HEK293 (cell line): ENCODE measurements at regions not wholly inside any gene's neighbourhood (a gene's known extent, or its start where the extent isn't known, plus 50 kb on each side); places are given as distances from the start of the nearest gene placed in this dataset.

Experiments
- CTCF ChIA-PET: fragments of 350-600 bp; formaldehyde crosslinking; extraction: SDS; loops from one replicate; lab custom pipeline; 2021; ENCODE audit warnings: antibody characterized with exemption; lab: Yijun Ruan, JAX
- POLR2A ChIA-PET: fragments of 300-600 bp; formaldehyde crosslinking; extraction: SDS; loops from one replicate; lab custom pipeline; 2020; ENCODE audit warnings: antibody characterized with exemption, inconsistent platforms; lab: Yijun Ruan, JAX
- H3K27ac ChIP-seq: fragments of 200-500 bp; sonication (Bioruptor generic); 2 replicates; pipeline ENCODE4 v1.5.1; 2014; ENCODE audit warnings: low read depth, low read length, control low read depth, inconsistent platforms; ENCODE audit errors: extremely low read depth
- H3K36me3 ChIP-seq, 2 experiments: fragments of 200-500 bp in 1 of 2; sonication (Bioruptor generic) in 1 of 2; 1 replicate in 1 of 2; 2 replicates in 1 of 2; pipeline ENCODE4 v1.5.1; 2014 to 2017; ENCODE audit warnings: inconsistent platforms in 2 of 2, low read length in 2 of 2; ENCODE audit not compliant: control insufficient read depth in 2 of 2, insufficient read depth in 1 of 2
- H3K4me1 ChIP-seq: fragments of 200-500 bp; sonication (Bioruptor generic); 2 replicates; pipeline ENCODE4 v1.5.1; 2014; ENCODE audit warnings: mild to moderate bottlenecking, low read length, inconsistent platforms; ENCODE audit not compliant: control insufficient read depth, insufficient read depth
- H3K4me3 ChIP-seq: 2 replicates; pipeline ENCODE4 v1.5.1; 2011; ENCODE audit warnings: low read depth, mild to moderate bottlenecking, control low read depth, low read length, moderate library complexity
- H3K9me3 ChIP-seq: fragments of 200-500 bp; sonication (Bioruptor generic); 2 replicates; pipeline ENCODE4 v1.5.1; 2014; ENCODE audit warnings: low read depth, low read length, inconsistent platforms; ENCODE audit not compliant: control insufficient read depth, insufficient read depth
- GFI1B ChIP-seq: fragments of 450-650 bp; formaldehyde crosslinking; IDR thresholded peaks from 2 replicates; pipeline ENCODE4 v1.5.1; 2016; ENCODE audit warnings: missing biosample characterization, missing genetic modification characterization
- KLF17 ChIP-seq: fragments of 450-650 bp; formaldehyde crosslinking; IDR thresholded peaks from 2 replicates; pipeline ENCODE4 v1.5.1; 2016; ENCODE audit warnings: missing biosample characterization, missing genetic modification characterization
- KLF9 ChIP-seq: fragments of 450-650 bp; formaldehyde crosslinking; IDR thresholded peaks from 2 replicates; pipeline ENCODE4 v1.5.1; 2016; ENCODE audit warnings: missing biosample characterization, missing genetic modification characterization, low read depth
- MYNN ChIP-seq: fragments of 450-650 bp; formaldehyde crosslinking; IDR thresholded peaks from 2 replicates; pipeline ENCODE4 v1.5.1; 2016; ENCODE audit warnings: missing biosample characterization, missing genetic modification characterization, borderline replicate concordance
- OSR2 ChIP-seq: fragments of 450-650 bp; formaldehyde crosslinking; IDR thresholded peaks from 2 replicates; pipeline ENCODE4 v1.5.1; 2016; ENCODE audit warnings: missing biosample characterization, missing genetic modification characterization
- PRDM6 ChIP-seq: fragments of 450-650 bp; formaldehyde crosslinking; IDR thresholded peaks from 2 replicates; pipeline ENCODE4 v1.5.1; 2017; ENCODE audit warnings: missing biosample characterization, missing genetic modification characterization
- SP2 ChIP-seq: fragments of 450-650 bp; formaldehyde crosslinking; IDR thresholded peaks from 2 replicates; pipeline ENCODE4 v1.5.1; 2016; ENCODE audit warnings: missing biosample characterization, missing genetic modification characterization
- YY1 ChIP-seq: fragments of 450-650 bp; formaldehyde crosslinking; IDR thresholded peaks from 2 replicates; pipeline ENCODE4 v1.5.1; 2018; ENCODE audit warnings: missing biosample characterization, missing genetic modification characterization
- ZBTB20 ChIP-seq: fragments of 450-650 bp; formaldehyde crosslinking; IDR thresholded peaks from 2 replicates; pipeline ENCODE4 v1.5.1; 2016; ENCODE audit warnings: missing biosample characterization, missing genetic modification characterization
- ZBTB44 ChIP-seq: fragments of 450-650 bp; IDR thresholded peaks from 2 replicates; pipeline ENCODE4 v1.5.1; 2018; ENCODE audit warnings: missing biosample characterization, mild to moderate bottlenecking, missing genetic modification characterization
- ZBTB8A ChIP-seq: fragments of 450-650 bp; formaldehyde crosslinking; IDR thresholded peaks from 2 replicates; pipeline ENCODE4 v1.5.1; 2016; ENCODE audit warnings: missing biosample characterization, missing genetic modification characterization
- ZFP37 ChIP-seq: fragments of 450-650 bp; formaldehyde crosslinking; IDR thresholded peaks from 2 replicates; pipeline ENCODE4 v1.5.1; 2016; ENCODE audit warnings: missing biosample characterization, missing genetic modification characterization
- ZFP41 ChIP-seq: fragments of 450-650 bp; formaldehyde crosslinking; IDR thresholded peaks from 2 replicates; pipeline ENCODE4 v1.5.1; 2016; ENCODE audit warnings: missing biosample characterization, missing genetic modification characterization, borderline replicate concordance
- ZNF221 ChIP-seq: fragments of 450-650 bp; formaldehyde crosslinking; IDR thresholded peaks from 2 replicates; pipeline ENCODE4 v1.5.1; 2017; ENCODE audit warnings: missing biosample characterization, missing genetic modification characterization, borderline replicate concordance
- ZNF23 ChIP-seq: fragments of 450-650 bp; formaldehyde crosslinking; IDR thresholded peaks from 2 replicates; pipeline ENCODE4 v1.5.1; 2016; ENCODE audit warnings: missing biosample characterization, missing genetic modification characterization, borderline replicate concordance
- ZNF404 ChIP-seq: fragments of 450-650 bp; formaldehyde crosslinking; IDR thresholded peaks from 2 replicates; pipeline ENCODE4 v1.5.1; 2017; ENCODE audit warnings: missing biosample characterization, missing genetic modification characterization
- ZNF423 ChIP-seq: fragments of 450-650 bp; formaldehyde crosslinking; IDR thresholded peaks from 2 replicates; pipeline ENCODE4 v1.5.1; 2016; ENCODE audit warnings: missing biosample characterization, missing genetic modification characterization
- ZNF510 ChIP-seq: fragments of 450-650 bp; formaldehyde crosslinking; IDR thresholded peaks from 2 replicates; pipeline ENCODE4 v1.5.1; 2018; ENCODE audit warnings: mild to moderate bottlenecking, missing genetic modification characterization, missing biosample characterization; ENCODE audit not compliant: insufficient replicate concordance
- ZNF521 ChIP-seq: fragments of 450-650 bp; formaldehyde crosslinking; IDR thresholded peaks from 2 replicates; pipeline ENCODE4 v1.5.1; 2017; ENCODE audit warnings: missing biosample characterization, mild to moderate bottlenecking, missing genetic modification characterization
- ZNF548 ChIP-seq: fragments of 450-650 bp; formaldehyde crosslinking; IDR thresholded peaks from 2 replicates; pipeline ENCODE4 v1.5.1; 2016; ENCODE audit warnings: missing biosample characterization, missing genetic modification characterization
- ZNF560 ChIP-seq: fragments of 450-650 bp; formaldehyde crosslinking; IDR thresholded peaks from 2 replicates; pipeline ENCODE4 v1.5.1; 2017; ENCODE audit warnings: missing biosample characterization, missing genetic modification characterization, borderline replicate concordance
- ZNF645 ChIP-seq: fragments of 450-650 bp; formaldehyde crosslinking; IDR thresholded peaks from 2 replicates; pipeline ENCODE4; 2016; ENCODE audit warnings: missing biosample characterization, missing genetic modification characterization
- ZNF76 ChIP-seq: fragments of 450-650 bp; formaldehyde crosslinking; IDR thresholded peaks from 2 replicates; pipeline ENCODE4; 2016; ENCODE audit warnings: low read depth, missing biosample characterization, missing genetic modification characterization, borderline replicate concordance
- TF ChIP-seq, protein P1 (sequence below): fragments of 450-650 bp; formaldehyde crosslinking; IDR thresholded peaks from 2 replicates; pipeline ENCODE4 v1.5.1; 2016; ENCODE audit warnings: missing biosample characterization, missing genetic modification characterization

GRCh38 chr2:188181067-188181838, 110.4 kb upstream of the GULP1 start:
- Histone ChIP-seq H3K4me1 (no peaks in the 10 kb centered on the region), H3K9me3 (no peaks in the 10 kb centered on the region), H3K27ac (no peak overlapping the region), H3K4me3 (no peak overlapping the region)
- TF ChIP-seq ZNF23 (tag by site-specific recombination) = no peak
- TF ChIP-seq ZBTB20 (tag by site-specific recombination) = no peak
- TF ChIP-seq KLF9 (tag by site-specific recombination) = no peak
- TF ChIP-seq PRDM6 = no peak
- no peak for TF ChIP-seq ZNF548 (tag by site-specific recombination)
- TF ChIP-seq GFI1B = no peak
- TF ChIP-seq ZNF560 = no peak
- TF ChIP-seq ZNF221 (tag by site-specific recombination) = no peak
- no peak for TF ChIP-seq SP2
- TF ChIP-seq, all 188 proteins: peak for 0
- POLR2A ChIA-PET = no interaction called here
- no peaks in the 10 kb centered on the region for H3K36me3 ChIP-seq
- CTCF ChIA-PET = no interaction called here

DNA sequence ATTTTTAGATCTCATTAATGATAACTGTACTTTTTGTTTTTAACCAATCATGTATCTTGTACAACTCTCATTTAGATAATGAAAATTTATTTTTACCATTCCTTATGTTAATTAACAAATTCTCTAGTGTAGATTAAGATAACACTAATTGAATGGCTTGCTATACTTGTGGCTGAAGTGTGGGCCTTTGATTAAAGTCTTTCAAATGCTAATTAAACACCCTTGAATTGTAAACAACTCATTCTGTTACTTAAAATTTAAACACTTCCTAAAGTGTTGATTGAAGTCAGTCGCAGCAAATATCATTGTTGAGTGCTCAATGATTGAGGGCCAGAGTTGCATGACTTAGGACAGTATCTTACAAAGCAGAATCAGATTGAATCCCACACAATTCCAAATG, 109.8 kb upstream of the GULP1 start:
- TF ChIP-seq OSR2 (tag by site-specific recombination) = no peak
- TF ChIP-seq ZNF76 = no peak
- TF ChIP-seq YY1 (tag by site-specific recombination) = no peak
- TF ChIP-seq ZNF645 = no peak
- no peak for TF ChIP-seq KLF17
- no peak for TF ChIP-seq ZFP37 (tag by site-specific recombination)
- no peak for TF ChIP-seq ZNF423 (tag by site-specific recombination)
- no peak for TF ChIP-seq ZBTB44 (tag by site-specific recombination)
- TF ChIP-seq ZNF221 (tag by site-specific recombination) = no peak
- ChIA-PET POLR2A (no interaction called here), CTCF (no interaction called here)
- Histone ChIP-seq H3K4me3 (no peak overlapping the region), H3K9me3 (no peaks in the 10 kb centered on the region), H3K4me1 (no peaks in the 10 kb centered on the region), H3K36me3 (no peaks in the 10 kb centered on the region), H3K27ac (no peak overlapping the region)

DNA sequence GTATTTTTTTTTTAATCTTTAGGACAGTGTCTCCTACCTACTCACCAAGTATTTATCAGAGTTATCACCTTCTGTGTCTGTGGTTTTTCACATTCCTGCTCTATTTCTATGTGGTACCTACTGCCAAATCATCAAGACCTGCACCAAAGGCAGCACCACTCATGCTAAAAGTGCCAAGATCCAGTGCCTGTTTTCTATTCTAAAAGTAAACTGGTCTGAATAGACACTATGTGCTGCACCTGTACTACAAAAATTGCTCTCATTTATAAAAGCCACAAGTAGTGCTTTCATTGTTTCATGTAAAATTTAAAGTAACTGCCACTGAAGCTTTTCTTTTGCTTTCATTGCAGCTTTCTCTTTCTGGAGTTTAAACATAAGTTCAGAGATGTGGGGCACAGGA, 103.9 kb upstream of the GULP1 start:
- H3K4me3 ChIP-seq = no peak overlapping the region
- CTCF ChIA-PET = no interaction called here
- no peaks in the 10 kb centered on the region for H3K4me1 ChIP-seq
- no peak overlapping the region for H3K27ac ChIP-seq
- no peaks in the 10 kb centered on the region for H3K36me3 ChIP-seq
- H3K9me3 ChIP-seq = no peaks in the 10 kb centered on the region
- POLR2A ChIA-PET = no interaction called here
- TF ChIP-seq ZNF510 (tag by site-specific recombination) (no peak), ZFP41 (tag by site-specific recombination) (no peak), ZNF521 (tag by site-specific recombination) (no peak), ZNF404 (tag by site-specific recombination) (no peak), MYNN (tag by site-specific recombination) (no peak), ZBTB8A (tag by site-specific recombination) (no peak)
- TF ChIP-seq, protein P1, sequence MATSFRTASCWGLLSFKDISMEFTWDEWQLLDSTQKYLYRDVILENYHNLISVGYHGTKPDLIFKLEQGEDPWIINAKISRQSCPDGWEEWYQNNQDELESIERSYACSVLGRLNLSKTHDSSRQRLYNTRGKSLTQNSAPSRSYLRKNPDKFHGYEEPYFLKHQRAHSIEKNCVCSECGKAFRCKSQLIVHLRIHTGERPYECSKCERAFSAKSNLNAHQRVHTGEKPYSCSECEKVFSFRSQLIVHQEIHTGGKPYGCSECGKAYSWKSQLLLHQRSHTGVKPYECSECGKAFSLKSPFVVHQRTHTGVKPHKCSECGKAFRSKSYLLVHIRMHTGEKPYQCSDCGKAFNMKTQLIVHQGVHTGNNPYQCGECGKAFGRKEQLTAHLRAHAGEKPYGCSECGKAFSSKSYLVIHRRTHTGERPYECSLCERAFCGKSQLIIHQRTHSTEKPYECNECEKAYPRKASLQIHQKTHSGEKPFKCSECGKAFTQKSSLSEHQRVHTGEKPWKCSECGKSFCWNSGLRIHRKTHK (tag by site-specific recombination) = no peak
